Pancreas (tissue), 10 donors: ENCODE measurements at regions not wholly inside any gene's neighbourhood (a gene's known extent, or its start where the extent isn't known, plus 50 kb on each side); places are given as distances from the start of the nearest gene placed in this dataset.
A peak's percentile ranks its signal among the peaks of the same experiment; 100 is the strongest.
"Not testable (repeated sequence)": the region's sequence is repeated elsewhere in the genome, so short reads cannot be mapped to it uniquely, and the experiment has no call there.

Experiments
- ATAC-seq, 4 donors: fragments of 200-7000 bp; cut with Tn5 transposase; one replicate each; pipeline versions ENCODE4 v1.8.0 to v1.9.1; 2020; ENCODE audit warnings: mild to moderate bottlenecking in 4 of 4, moderate library complexity in 4 of 4
- DNase-seq, 6 donors: peaks; one replicate each; pipeline ENCODE4 v3.0.0-alpha.2; 2020
- FAIRE-seq: peaks from 2 replicates; lab custom pipeline; 2012; peaks lifted over from hg19 to GRCh38; lab: Jason Lieb, UNC
- H3K27ac ChIP-seq, 4 donors: fragments of 200-600 bp; sonication (generic); 1 replicate in 3 of 4; 2 replicates in 1 of 4; pipeline versions ENCODE4 v1.5.0 to v1.8.0; 2020
- H3K27me3 ChIP-seq, 4 donors: fragments of 200-600 bp; one replicate each; pipeline ENCODE4 v1.8.0; 2021
- H3K36me3 ChIP-seq, 3 donors: fragments of 200-600 bp; sonication (generic) in 1 of 3; one replicate each; pipeline versions ENCODE4 v1.5.0 to v1.8.0; 2020 to 2021
- H3K4me1 ChIP-seq, 3 donors: fragments of 200-600 bp; one replicate each; pipeline ENCODE4 v1.8.0; 2021
- H3K4me3 ChIP-seq, 4 donors: fragments of 200-600 bp; sonication (generic) in 2 of 4; one replicate each; pipeline versions ENCODE4 v1.5.0 to v1.8.0; 2020 to 2021
- H3K9me3 ChIP-seq, 4 donors: fragments of 200-600 bp; one replicate each; pipeline ENCODE4 v1.8.0; 2021
- WGBS, 2 donors: extraction: QIAGEN DNeasy Blood & Tissue Kit; methylation state at CpG; one replicate each; pipeline ENCODE4 v1.1.7; 2013; 5-methylcytosine and 5-hydroxymethylcytosine counted together
- intact Hi-C, 3 donors: fragments of 100-400 bp; cut with DNase I; formaldehyde crosslinking; loops; one replicate each; pipeline versions ENCODE4 v1.11.1 to v1.14.2; 2022
- TF ChIP-seq, protein P1 (sequence below), 4 donors: fragments of 200-600 bp; sonication (generic) in 3 of 4; IDR thresholded peaks; one replicate each; pipeline versions ENCODE4 v1.5.0 to v1.8.0; 2021; ENCODE audit warnings: antibody characterized with exemption in 4 of 4
- donor health status: healthy with polysubstance abuse.
- donor health status: DM: no; HTN: no; CAD: no; lungs with moderate emphysema.
- donor health status: DM: no; HTN: no; CAD: no.
- donor health status: control.
- donor health status: control.
- donor health status: Bipolar disorder and iron deficiency.
- donor health status: DM: yes; HTN: yes; CAD: no.
- donor health status: DM: no; HTN: no; CAD: no.
- donor health status: DM: no; HTN: no; CAD: no.
- donor health status: DM: yes; HTN: yes; CAD: no.

DNA sequence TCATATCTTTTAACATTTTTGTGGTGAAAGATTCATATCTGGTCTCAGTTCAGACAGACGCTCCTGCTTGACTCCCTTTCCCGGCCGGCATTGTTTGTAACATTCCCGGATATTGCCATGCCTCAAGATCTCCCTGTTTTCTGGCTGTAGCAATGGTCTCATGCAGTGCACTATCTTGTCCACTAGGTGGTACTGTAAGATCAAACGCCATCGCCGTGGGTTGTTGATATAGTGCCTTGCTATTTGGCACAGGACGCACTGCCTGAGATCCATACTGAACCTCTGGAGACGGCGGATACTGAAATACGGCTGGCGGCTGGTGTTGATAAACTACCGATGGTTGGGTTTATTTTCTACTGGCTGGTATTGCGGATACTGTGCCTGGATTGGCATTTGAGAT, 218.6 kb downstream of the ADRA2C start:
- H3K36me3 ChIP-seq, H3K9me3 ChIP-seq, H3K27ac ChIP-seq, H3K4me1 ChIP-seq, H3K4me3 ChIP-seq, H3K27me3 ChIP-seq, ATAC-seq, intact Hi-C loops, FAIRE-seq: not testable (repeated sequence)
- TF ChIP-seq, protein P1, sequence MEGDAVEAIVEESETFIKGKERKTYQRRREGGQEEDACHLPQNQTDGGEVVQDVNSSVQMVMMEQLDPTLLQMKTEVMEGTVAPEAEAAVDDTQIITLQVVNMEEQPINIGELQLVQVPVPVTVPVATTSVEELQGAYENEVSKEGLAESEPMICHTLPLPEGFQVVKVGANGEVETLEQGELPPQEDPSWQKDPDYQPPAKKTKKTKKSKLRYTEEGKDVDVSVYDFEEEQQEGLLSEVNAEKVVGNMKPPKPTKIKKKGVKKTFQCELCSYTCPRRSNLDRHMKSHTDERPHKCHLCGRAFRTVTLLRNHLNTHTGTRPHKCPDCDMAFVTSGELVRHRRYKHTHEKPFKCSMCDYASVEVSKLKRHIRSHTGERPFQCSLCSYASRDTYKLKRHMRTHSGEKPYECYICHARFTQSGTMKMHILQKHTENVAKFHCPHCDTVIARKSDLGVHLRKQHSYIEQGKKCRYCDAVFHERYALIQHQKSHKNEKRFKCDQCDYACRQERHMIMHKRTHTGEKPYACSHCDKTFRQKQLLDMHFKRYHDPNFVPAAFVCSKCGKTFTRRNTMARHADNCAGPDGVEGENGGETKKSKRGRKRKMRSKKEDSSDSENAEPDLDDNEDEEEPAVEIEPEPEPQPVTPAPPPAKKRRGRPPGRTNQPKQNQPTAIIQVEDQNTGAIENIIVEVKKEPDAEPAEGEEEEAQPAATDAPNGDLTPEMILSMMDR (IDR thresholded peaks at IDR 0.05), result peak; percentile 14 to 34 (median 24)
- 1 to 4% methylated on average over 8 to 13 of the region's 14 CpGs for whole genome bisulfite sequencing, 2 donors
- peak in 1 of 6 donors; percentile 17 for DNase-seq

DNA sequence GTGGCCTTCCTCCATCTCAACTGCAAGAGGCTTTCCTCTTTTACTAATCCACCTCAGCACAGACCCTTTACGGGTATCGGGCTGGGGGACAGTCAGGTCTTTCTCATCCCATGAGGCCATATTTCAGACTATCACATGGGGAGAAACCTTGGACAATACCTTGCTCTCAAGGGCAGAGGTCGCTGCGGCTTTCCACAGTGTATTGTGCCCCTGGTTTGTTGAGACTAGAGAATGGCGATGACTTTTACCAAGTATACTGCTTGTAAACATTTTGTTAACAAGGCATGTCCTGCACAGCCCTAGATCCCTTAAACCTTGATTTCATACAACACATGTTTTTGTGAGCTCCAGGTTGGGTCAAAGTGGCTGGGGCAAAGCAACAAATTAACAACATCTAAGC, 220.2 kb downstream of the ADRA2C start:
- 69 to 82% methylated on average over 5 of the region's 5 CpGs for WGBS, 2 donors
- H3K4me3 ChIP-seq, H3K27me3 ChIP-seq, H3K36me3 ChIP-seq, H3K27ac ChIP-seq, H3K4me1 ChIP-seq, intact Hi-C loops, H3K9me3 ChIP-seq, ATAC-seq, FAIRE-seq, DNase-seq: not testable (repeated sequence)

DNA sequence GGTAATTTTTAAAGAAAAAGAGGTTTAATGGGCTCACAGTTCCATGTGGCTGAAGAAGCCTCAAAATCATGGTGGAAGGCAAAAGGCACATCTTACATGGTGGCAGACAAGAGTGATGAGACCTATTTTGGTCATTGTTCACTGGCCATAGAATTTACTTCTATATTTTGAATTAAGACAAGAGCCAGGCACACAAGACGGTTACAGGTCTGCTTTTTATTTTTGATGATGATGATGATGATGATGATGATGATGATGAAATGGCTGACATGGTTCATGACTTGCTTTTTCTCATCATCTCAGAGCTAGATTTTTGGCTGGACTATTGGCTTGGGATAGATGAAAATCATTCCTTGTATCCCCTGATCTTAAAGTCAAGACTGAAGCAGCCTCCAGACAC, 229.3 kb downstream of the OTOP1 start:
- H3K4me1 ChIP-seq, H3K4me3 ChIP-seq, ATAC-seq, DNase-seq, H3K27ac ChIP-seq, FAIRE-seq, intact Hi-C loops, H3K9me3 ChIP-seq, H3K27me3 ChIP-seq, H3K36me3 ChIP-seq: not testable (repeated sequence)
- 69 to 73% methylated on average over 1 of the region's 1 CpG for WGBS, 2 donors

DNA sequence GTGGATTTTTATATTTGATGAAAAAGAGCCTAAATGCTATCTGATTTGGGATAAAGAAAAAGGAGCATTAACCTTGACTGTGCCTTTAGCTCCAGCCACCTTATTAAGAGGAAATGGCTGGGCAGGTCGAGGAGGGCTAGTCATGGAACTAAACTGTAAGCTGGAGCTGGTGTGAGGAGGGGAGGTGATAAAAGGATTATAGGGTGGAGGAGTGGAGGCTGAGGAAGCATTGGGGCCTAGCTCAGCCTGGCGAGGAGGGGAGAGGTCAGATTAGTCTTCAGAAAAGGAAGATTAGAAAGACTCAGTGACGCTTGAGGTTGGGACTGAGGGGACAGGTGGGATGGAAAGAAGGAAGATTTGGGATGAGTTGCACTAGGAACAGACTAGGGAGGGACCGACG, 222.7 kb downstream of the OTOP1 start:
- FAIRE-seq, H3K36me3 ChIP-seq, H3K27ac ChIP-seq, H3K9me3 ChIP-seq, H3K4me3 ChIP-seq, H3K27me3 ChIP-seq, H3K4me1 ChIP-seq, ATAC-seq, DNase-seq, intact Hi-C loops: not testable (repeated sequence)
- 54 to 67% methylated on average over 5 of the region's 5 CpGs for WGBS, 2 donors

DNA sequence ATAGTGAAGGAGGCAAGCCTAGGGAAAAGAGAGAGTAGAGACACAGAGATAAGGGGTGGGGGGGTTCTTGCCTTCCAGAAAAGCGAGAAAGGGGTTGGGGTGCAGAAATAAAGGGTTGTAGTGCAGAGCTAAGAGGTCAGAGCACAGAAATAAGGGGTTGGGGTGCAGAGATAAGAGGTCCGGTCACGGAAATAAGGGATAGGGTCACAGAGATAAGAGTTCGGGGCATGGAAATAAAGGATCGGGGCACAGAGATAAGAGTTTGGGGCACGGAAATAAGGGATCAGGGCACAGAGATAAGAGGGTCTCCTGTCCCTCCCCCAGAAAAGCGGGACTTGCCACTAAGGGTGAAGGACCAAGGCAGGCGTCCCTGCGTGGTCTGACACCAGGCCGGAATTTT, 222.0 kb downstream of the OTOP1 start:
- FAIRE-seq, H3K4me1 ChIP-seq, intact Hi-C loops: not testable (repeated sequence)

DNA sequence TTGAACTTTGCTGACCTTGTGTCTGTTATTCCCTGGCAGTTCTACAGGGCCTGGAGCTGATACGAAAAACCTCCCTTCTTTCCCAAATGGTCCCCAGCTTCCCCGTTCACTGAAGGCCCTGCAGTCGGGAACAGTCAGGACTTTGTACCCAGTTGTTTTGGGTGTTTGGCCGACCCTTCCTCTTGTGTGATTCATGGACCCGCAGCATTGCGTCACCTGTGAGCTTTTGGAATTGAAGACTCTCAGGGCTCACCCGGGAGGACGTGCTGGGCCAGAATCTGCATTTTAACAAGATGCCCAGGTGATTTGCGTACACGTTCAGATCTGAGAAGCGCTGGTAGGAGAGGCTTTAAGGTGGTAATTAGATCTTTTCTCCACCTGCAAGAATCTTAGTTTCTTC, 220.4 kb downstream of the OTOP1 start:
- 62 to 75% methylated on average over 11 of the region's 11 CpGs for WGBS, 2 donors
- not testable (repeated sequence) for FAIRE-seq, ATAC-seq

More for the DNA sequence above, 222.0 kb downstream of the OTOP1 start:
- H3K27me3 ChIP-seq, H3K27ac ChIP-seq, H3K4me3 ChIP-seq, DNase-seq, H3K36me3 ChIP-seq, ATAC-seq, H3K9me3 ChIP-seq: not testable (repeated sequence)
- 47 to 58% methylated on average over 10 of the region's 10 CpGs for WGBS, 2 donors

DNA sequence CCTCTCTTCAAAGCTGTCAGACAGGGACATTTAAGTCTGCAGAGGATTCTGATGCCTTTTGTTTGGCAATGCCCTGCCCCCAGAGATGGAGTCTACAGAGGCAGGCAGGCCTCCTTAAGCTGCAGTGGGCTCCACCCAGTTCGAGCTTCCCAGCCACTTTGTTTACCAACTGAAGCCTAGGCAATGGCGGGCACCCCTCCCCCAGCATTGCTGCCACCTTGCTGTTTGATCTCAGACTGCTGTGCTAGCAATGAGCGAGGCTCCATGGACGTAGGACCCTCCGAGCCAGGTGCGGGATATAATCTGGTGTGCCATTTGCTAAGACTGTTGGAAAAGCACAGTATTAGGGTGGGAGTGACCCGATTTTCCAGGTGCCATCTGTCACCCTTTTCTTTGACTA, 207.7 kb downstream of the OTOP1 start:
- 27 to 33% methylated on average over 7 of the region's 7 CpGs for WGBS, 2 donors
- H3K4me1 ChIP-seq, H3K36me3 ChIP-seq, H3K9me3 ChIP-seq, H3K27ac ChIP-seq, intact Hi-C loops, H3K27me3 ChIP-seq, ATAC-seq, H3K4me3 ChIP-seq, FAIRE-seq: not testable (repeated sequence)
- peak in 1 of 6 donors; percentile 3 for DNase-seq

More for the DNA sequence above, 220.4 kb downstream of the OTOP1 start:
- intact Hi-C loops, H3K4me1 ChIP-seq, H3K4me3 ChIP-seq, H3K27me3 ChIP-seq, H3K27ac ChIP-seq, H3K9me3 ChIP-seq, DNase-seq, H3K36me3 ChIP-seq: not testable (repeated sequence)

DNA sequence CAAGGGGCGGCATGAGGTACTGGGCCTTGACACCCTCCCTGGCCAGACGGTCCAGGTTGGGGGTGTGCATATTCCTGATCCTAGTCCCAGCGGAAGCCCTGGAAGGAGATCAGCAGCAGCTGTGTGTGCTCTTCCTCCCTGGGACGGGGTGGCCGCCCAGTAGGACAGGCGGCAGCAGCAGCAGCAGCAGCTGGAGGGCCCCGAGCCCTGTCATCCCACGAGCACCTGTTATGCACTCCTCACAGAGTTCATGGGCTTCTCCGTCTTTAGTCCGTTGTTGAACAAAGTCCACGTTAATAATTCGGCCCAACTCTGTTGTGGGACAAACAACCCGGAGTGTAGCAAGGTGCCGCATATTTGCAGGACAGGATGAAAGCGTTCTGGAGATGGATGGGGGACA, 205.6 kb downstream of the OTOP1 start:
- not testable (repeated sequence) for ATAC-seq, DNase-seq
- 60 to 64% methylated on average over 4 to 9 of the region's 15 CpGs for WGBS, 2 donors

DNA sequence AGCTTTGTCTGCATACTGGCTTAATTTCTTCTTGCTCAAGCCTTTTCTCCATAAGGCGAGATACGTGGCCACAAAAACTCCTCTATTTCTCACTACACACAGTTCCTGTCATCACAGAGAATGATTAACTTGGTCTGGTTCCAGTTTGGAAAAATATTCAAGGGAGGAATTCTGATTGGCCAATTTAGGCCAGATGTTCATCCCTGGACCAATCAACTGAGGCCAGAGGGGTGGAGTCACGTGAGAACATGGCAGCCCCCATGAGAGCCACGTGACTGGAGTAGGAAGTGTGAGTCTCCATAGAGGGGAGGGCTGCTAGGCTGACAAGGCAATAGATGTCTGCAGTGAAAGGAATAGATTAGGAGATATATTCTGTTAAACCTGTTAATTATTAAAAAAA, 200.0 kb downstream of the OTOP1 start:
- H3K27me3 ChIP-seq, ATAC-seq, DNase-seq, H3K4me3 ChIP-seq, H3K27ac ChIP-seq, H3K9me3 ChIP-seq, H3K36me3 ChIP-seq, H3K4me1 ChIP-seq, intact Hi-C loops, FAIRE-seq: not testable (repeated sequence)
- 41 to 49% methylated on average over 4 of the region's 4 CpGs for WGBS, 2 donors

More for the DNA sequence above, 205.6 kb downstream of the OTOP1 start:
- H3K9me3 ChIP-seq, H3K27ac ChIP-seq, H3K4me3 ChIP-seq, intact Hi-C loops, H3K27me3 ChIP-seq, H3K4me1 ChIP-seq, H3K36me3 ChIP-seq, FAIRE-seq: not testable (repeated sequence)

DNA sequence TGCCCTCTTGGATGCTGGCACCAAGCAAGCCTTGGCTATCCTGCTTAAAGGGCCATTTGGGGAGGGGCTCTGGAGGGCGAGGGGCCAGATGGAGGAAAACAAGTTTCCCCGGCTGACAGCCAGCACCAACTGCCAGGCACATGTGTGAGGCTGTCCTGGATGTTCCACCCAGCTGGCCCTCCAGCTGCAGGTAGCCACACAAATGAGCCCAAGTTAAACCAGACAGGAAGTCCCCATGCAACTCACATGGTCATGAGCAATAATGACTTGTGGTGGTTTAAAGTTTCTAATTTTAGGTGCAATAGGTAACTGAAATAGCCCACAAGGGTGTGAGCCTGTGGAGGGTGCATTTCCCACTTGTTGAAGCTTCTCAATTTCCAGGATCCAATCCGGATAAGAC, 198.0 kb downstream of the OTOP1 start:
- H3K4me1 ChIP-seq, FAIRE-seq, H3K27ac ChIP-seq, intact Hi-C loops, ATAC-seq, H3K36me3 ChIP-seq, H3K4me3 ChIP-seq, DNase-seq, H3K27me3 ChIP-seq, H3K9me3 ChIP-seq: not testable (repeated sequence)
- 76 to 83% methylated on average over 3 of the region's 3 CpGs for WGBS, 2 donors

DNA sequence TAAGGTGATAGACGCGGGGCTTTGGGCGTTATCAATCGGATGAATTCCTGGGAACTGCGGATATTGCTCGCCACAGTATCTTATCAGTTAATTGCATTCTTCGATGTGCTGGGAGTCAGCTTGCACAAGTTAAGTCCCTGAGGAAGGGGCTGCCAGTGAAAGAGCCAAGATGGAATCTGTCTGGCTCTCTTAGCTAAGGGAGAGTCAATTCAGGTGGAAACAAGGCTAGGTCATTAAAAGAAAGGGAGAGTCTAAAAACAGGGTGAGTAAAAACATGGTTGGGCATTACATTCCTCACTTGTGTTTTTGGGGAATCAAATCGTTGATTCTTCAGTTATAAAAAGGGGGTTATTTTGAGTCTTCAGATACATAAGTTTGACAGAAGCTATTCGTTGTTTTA, 196.2 kb downstream of the OTOP1 start:
- H3K4me3 ChIP-seq, H3K36me3 ChIP-seq, H3K4me1 ChIP-seq, H3K27me3 ChIP-seq, DNase-seq, ATAC-seq, intact Hi-C loops, FAIRE-seq, H3K9me3 ChIP-seq, H3K27ac ChIP-seq: not testable (repeated sequence)
- 31 to 33% methylated on average over 9 of the region's 9 CpGs for WGBS, 2 donors
